HEK293 (cell line): ENCODE measurements at regions not wholly inside any gene's neighbourhood (a gene's known extent, or its start where the extent isn't known, plus 50 kb on each side); places are given as distances from the start of the nearest gene placed in this dataset.

ENCODE experiments used
- ZNF830 ChIP-seq: fragments of 450-650 bp; IDR thresholded peaks from 2 replicates; pipeline ENCODE4 v1.5.0; 2018; ENCODE audit warnings: missing biosample characterization, missing genetic modification characterization, low read depth, mild to moderate bottlenecking, moderate library complexity
- TF ChIP-seq, protein P1 (sequence below): fragments of 450-650 bp; formaldehyde crosslinking; IDR thresholded peaks from 2 replicates; pipeline ENCODE4 v1.5.1; 2016; ENCODE audit warnings: missing biosample characterization, missing genetic modification characterization

- TF ChIP-seq, protein P1, sequence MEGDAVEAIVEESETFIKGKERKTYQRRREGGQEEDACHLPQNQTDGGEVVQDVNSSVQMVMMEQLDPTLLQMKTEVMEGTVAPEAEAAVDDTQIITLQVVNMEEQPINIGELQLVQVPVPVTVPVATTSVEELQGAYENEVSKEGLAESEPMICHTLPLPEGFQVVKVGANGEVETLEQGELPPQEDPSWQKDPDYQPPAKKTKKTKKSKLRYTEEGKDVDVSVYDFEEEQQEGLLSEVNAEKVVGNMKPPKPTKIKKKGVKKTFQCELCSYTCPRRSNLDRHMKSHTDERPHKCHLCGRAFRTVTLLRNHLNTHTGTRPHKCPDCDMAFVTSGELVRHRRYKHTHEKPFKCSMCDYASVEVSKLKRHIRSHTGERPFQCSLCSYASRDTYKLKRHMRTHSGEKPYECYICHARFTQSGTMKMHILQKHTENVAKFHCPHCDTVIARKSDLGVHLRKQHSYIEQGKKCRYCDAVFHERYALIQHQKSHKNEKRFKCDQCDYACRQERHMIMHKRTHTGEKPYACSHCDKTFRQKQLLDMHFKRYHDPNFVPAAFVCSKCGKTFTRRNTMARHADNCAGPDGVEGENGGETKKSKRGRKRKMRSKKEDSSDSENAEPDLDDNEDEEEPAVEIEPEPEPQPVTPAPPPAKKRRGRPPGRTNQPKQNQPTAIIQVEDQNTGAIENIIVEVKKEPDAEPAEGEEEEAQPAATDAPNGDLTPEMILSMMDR (tag by site-specific recombination) = no peak
- no peak for TF ChIP-seq ZNF830 (tag by site-specific recombination)
These were observed 256.2 kb downstream of the SDHAF3 start for GRCh38 chr7:97373736-97374135.
